ENCODE measurements at regions not wholly inside any gene's neighbourhood (a gene's known extent, or its start where the extent isn't known, plus 50 kb on each side); places are given as distances from the start of the nearest gene placed in this dataset.

- TF ChIP-seq, protein P1, sequence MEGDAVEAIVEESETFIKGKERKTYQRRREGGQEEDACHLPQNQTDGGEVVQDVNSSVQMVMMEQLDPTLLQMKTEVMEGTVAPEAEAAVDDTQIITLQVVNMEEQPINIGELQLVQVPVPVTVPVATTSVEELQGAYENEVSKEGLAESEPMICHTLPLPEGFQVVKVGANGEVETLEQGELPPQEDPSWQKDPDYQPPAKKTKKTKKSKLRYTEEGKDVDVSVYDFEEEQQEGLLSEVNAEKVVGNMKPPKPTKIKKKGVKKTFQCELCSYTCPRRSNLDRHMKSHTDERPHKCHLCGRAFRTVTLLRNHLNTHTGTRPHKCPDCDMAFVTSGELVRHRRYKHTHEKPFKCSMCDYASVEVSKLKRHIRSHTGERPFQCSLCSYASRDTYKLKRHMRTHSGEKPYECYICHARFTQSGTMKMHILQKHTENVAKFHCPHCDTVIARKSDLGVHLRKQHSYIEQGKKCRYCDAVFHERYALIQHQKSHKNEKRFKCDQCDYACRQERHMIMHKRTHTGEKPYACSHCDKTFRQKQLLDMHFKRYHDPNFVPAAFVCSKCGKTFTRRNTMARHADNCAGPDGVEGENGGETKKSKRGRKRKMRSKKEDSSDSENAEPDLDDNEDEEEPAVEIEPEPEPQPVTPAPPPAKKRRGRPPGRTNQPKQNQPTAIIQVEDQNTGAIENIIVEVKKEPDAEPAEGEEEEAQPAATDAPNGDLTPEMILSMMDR (IDR thresholded peaks at IDR 0.05): no peak
- no peak for TF ChIP-seq POLR2AphosphoS5 (IDR thresholded peaks at IDR 0.05)
- no peak for TF ChIP-seq EP300 (IDR thresholded peaks at IDR 0.05)
- no peak for TF ChIP-seq POLR2A (IDR thresholded peaks at IDR 0.05)
These were observed 297.0 kb upstream of the CLINT1 start for GRCh38 chr5:158155811-158156505.
